ENCODE measurements at regions not wholly inside any gene's neighbourhood (a gene's known extent, or its start where the extent isn't known, plus 50 kb on each side); places are given as distances from the start of the nearest gene placed in this dataset.
A peak's percentile ranks its signal among the peaks of the same experiment; 100 is the strongest.

DNA sequence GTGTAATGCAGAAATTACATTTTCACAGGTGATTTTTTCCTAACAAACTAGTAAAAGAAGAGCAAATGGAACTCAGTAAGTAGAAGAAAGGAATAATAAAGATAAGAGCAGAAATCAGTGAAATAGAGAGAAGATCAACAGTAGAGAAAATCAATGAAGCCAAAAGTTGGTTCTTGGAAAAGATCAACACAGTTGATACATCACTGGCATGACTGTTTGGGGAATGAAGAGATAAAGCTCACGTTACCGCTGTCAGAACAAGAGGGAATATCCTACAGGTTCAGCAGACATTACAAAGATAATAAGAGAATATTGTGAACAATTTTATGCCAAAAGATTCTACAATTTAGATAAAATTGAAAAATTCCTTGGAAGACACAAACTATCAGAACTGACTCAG is 146.4 kb downstream of the ACTR3B start:
- H3K27ac ChIP-seq = no peak overlapping the region
- H3K27me3 ChIP-seq = no peaks in the 10 kb centered on the region
- no peaks in the 10 kb centered on the region for H3K36me3 ChIP-seq
- no peak for ATAC-seq
- FAIRE-seq = no peak
- no peaks in the 10 kb centered on the region for H3K4me1 ChIP-seq
- DNase-seq = no peak
- TF ChIP-seq CTCF (IDR thresholded peaks at IDR 0.05) = no peak
- no peak overlapping the region for H3K4me3 ChIP-seq
- H3K9me3 ChIP-seq = no peaks in the 10 kb centered on the region
- 88 to 92% methylated on average over 2 of the region's 2 CpGs for WGBS, 2 donors
- intact Hi-C loops (cut with DNase I) = no loop called here

- Histone ChIP-seq H3K36me3 (no peaks in the 10 kb centered on the region), H3K4me3 (no peak overlapping the region), H3K27me3 (no peaks in the 10 kb centered on the region), H3K27ac (no peak overlapping the region), H3K4me1 (no peaks in the 10 kb centered on the region), H3K9me3 (no peaks in the 10 kb centered on the region)
- DNase-seq (no peak), FAIRE-seq (no peak), ATAC-seq (no peak)
- TF ChIP-seq CTCF (IDR thresholded peaks at IDR 0.05) = no peak
- 86 to 96% methylated on average over 11 of the region's 11 CpGs for WGBS, 2 donors
- intact Hi-C loops (cut with DNase I) = no loop called here
Measured at GRCh38 chr7:152907042-152907761, 147.7 kb downstream of the ACTR3B start.

DNA sequence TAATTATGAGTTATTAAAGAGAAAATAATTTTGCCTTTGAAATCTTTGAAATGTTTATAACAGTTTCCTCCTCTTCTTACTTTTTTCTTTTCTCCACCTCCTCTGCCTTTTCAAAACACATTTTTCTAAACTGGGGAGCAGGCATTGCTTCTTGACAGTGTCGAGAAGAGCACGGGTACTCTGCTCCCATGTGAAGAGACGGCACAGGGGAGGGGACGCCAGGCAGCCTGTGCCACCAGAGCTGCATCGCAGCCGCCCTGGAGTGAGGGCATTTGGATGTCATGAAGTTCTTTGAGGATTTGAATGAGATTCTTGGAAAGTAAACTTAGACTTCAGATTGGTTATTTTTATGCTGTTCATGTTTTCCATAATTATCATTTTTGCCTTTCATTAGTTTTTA is 149.7 kb downstream of the ACTR3B start:
- H3K4me1 ChIP-seq = no peaks in the 10 kb centered on the region
- ATAC-seq (no peak), DNase-seq (no peak), FAIRE-seq (no peak)
- TF ChIP-seq CTCF (IDR thresholded peaks at IDR 0.05) = no peak
- H3K36me3 ChIP-seq = no peaks in the 10 kb centered on the region
- intact Hi-C loops (cut with DNase I) = no loop called here
- peak overlapping the region; percentile 6 to 58 (median 37) for H3K27ac ChIP-seq
- no peaks in the 10 kb centered on the region for H3K27me3 ChIP-seq
- 78 to 88% methylated on average over 6 of the region's 6 CpGs for WGBS, 2 donors
- no peaks in the 10 kb centered on the region for H3K9me3 ChIP-seq
- no peak overlapping the region for H3K4me3 ChIP-seq

GRCh38 chr7:152909683-152910544 is 150.4 kb downstream of the ACTR3B start:
- ATAC-seq (peak; percentile 47 to 81 (median 78)), DNase-seq (peak in 2 of 6 donors; percentile 45), FAIRE-seq (no peak)
- Histone ChIP-seq H3K9me3 (no peaks in the 10 kb centered on the region), H3K36me3 (no peaks in the 10 kb centered on the region), H3K27me3 (no peaks in the 10 kb centered on the region), H3K27ac (peak overlapping the region; percentile 6 to 58 (median 37)), H3K4me1 (no peaks in the 10 kb centered on the region), H3K4me3 (no peak overlapping the region)
- WGBS, 2 donors = 51 to 53% methylated on average over 12 of the region's 12 CpGs
- TF ChIP-seq CTCF (IDR thresholded peaks at IDR 0.05) = no peak
- intact Hi-C loops (cut with DNase I) = no loop called here

All from pancreas (tissue), 10 donors.